Common myeloid progenitor, CD34-positive (primary cell): ENCODE measurements at regions not wholly inside any gene's neighbourhood (a gene's known extent, or its start where the extent isn't known, plus 50 kb on each side); places are given as distances from the start of the nearest gene placed in this dataset.
A peak's percentile ranks its signal among the peaks of the same experiment; 100 is the strongest.

ENCODE experiments used
- CTCF ChIA-PET: fragments of 350-600 bp; sonication (Branson Sonifier 250); formaldehyde crosslinking; loops from one replicate; lab custom pipeline; 2021; ENCODE audit warnings: antibody characterized with exemption; lab: Charles Lee
- POLR2A ChIA-PET: fragments of 350-600 bp; sonication (Branson Sonifier 250); formaldehyde crosslinking; loops from one replicate; lab custom pipeline; 2021; ENCODE audit warnings: antibody characterized with exemption; lab: Charles Lee
- DNase-seq, 3 donors: peaks; one replicate each; pipeline versions ENCODE4 v3.0.0 to v3.0.0-alpha.2; 2013
- H3K27ac ChIP-seq, 2 experiments: 1 replicate in 1 of 2; 2 replicates in 1 of 2; pipeline ENCODE4 v1.7.0; 2013; ENCODE audit warnings: inconsistent platforms in 2 of 2, low read length in 2 of 2, mild to moderate bottlenecking in 2 of 2, low read depth in 1 of 2, moderate library complexity in 1 of 2; ENCODE audit not compliant: severe bottlenecking in 2 of 2, insufficient read depth in 1 of 2, poor library complexity in 1 of 2
- H3K27me3 ChIP-seq, 5 experiments: replicated peaks in 2 of 5; 1 replicate in 3 of 5; 2 replicates in 2 of 5; pipeline versions ENCODE4 v1.6.1 to v1.7.0; 2013; ENCODE audit warnings: low read length in 4 of 5, mild to moderate bottlenecking in 2 of 5, moderate library complexity in 2 of 5, inconsistent platforms in 1 of 5; ENCODE audit not compliant: insufficient read depth in 5 of 5, control insufficient read depth in 4 of 5
- H3K36me3 ChIP-seq, 4 experiments: 1 replicate in 2 of 4; 2 replicates in 2 of 4; pipeline versions ENCODE4 v1.6.1 to v1.7.0; 2013; ENCODE audit warnings: low read length in 3 of 4, control low read depth in 1 of 4, mild to moderate bottlenecking in 1 of 4; ENCODE audit not compliant: control insufficient read depth in 4 of 4, insufficient read depth in 4 of 4
- H3K4me1 ChIP-seq, 4 experiments: 1 replicate in 3 of 4; 2 replicates in 1 of 4; pipeline versions ENCODE4 v1.6.1 to v1.7.1; 2013; ENCODE audit warnings: low read length in 3 of 4, mild to moderate bottlenecking in 3 of 4, control low read depth in 1 of 4, inconsistent platforms in 1 of 4, moderate library complexity in 1 of 4; ENCODE audit not compliant: control insufficient read depth in 4 of 4, insufficient read depth in 4 of 4; ENCODE audit errors: control extremely low read depth in 1 of 4
- H3K4me3 ChIP-seq, 7 experiments: 1 replicate in 4 of 7; 2 replicates in 3 of 7; pipeline versions ENCODE4 v1.5.1 to v1.7.0; 2013; ENCODE audit warnings: mild to moderate bottlenecking in 7 of 7, low read length in 6 of 7, moderate library complexity in 6 of 7, inconsistent platforms in 2 of 7, low read depth in 2 of 7, control low read depth in 1 of 7; ENCODE audit not compliant: insufficient read depth in 4 of 7, control insufficient read depth in 1 of 7; ENCODE audit errors: extremely low read depth in 1 of 7
- H3K9me3 ChIP-seq, 5 experiments: 1 replicate in 4 of 5; 2 replicates in 1 of 5; pipeline versions ENCODE4 v1.6.1 to v1.7.1; 2013; ENCODE audit warnings: low read length in 4 of 5, mild to moderate bottlenecking in 2 of 5, inconsistent platforms in 1 of 5, low read depth in 1 of 5, moderate library complexity in 1 of 5; ENCODE audit not compliant: control insufficient read depth in 4 of 5, insufficient read depth in 2 of 5; ENCODE audit errors: control extremely low read depth in 1 of 5
- WGBS: methylation state at CpG from one replicate; pipeline ENCODE4 v1.1.5; 2013; ENCODE audit not compliant: insufficient coverage; 5-methylcytosine and 5-hydroxymethylcytosine counted together

DNA sequence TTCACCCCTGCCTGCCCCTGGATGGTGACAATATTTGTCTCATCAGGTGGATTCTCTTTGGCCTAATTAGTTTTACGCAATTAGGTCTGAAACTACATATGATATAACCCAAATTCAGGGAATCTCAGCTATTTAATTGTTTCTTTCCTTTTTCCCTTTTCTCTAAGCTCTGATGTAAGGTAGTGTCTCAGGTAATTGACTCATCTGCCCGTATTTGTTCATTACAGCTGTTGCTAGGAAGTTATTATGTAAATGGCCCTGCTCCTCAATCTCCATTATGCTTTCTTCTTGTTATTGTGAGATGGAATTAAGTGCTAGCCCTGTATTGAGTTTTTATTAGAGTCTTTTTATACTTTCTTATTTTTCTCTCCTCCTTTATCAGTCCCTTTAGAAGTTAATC lies 378.2 kb upstream of the ARID1B start:
- Histone ChIP-seq H3K36me3 (no peaks in the 10 kb centered on the region), H3K27ac (no peak overlapping the region), H3K4me3 (no peak overlapping the region), H3K9me3 (peaks cover 0 to 3% (median 2%) of the 10 kb centered on the region in 5 experiments), H3K4me1 (peaks cover 0 to 10% (median 5%) of the 10 kb centered on the region in 4 experiments), H3K27me3 (no peaks in the 10 kb centered on the region)
- WGBS: no CpG with 5 or more reads among the region's 2 CpGs
- CTCF ChIA-PET: no interaction called here
- no peak for DNase-seq
- POLR2A ChIA-PET: no interaction called here

DNA sequence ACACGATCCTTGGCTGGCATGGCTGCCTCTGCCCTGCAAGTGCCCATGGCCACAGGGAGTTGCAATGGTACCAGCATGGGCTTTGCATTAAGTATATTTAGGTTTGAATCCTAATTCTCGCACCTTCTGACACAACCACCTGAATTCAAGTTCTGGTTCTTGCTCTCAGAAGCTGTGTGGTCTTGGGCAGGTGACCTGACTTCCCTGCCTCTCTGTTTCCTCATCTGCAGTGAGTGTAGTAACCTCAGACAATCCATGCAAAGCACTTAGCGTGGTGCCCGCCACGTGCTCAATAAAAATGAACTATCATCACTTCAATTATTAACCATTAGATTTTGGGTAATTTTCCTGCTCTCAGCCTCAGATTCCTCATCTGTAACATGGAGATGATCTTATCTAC lies 378.8 kb upstream of the ARID1B start:
- no peaks in the 10 kb centered on the region for H3K27me3 ChIP-seq
- H3K4me1 ChIP-seq: peaks cover 0 to 11% (median 5%) of the 10 kb centered on the region in 4 experiments
- POLR2A ChIA-PET: no interaction called here
- WGBS: 86% methylated on average over 3 of the region's 5 CpGs
- peaks cover 0 to 3% (median 1%) of the 10 kb centered on the region in 5 experiments for H3K9me3 ChIP-seq
- CTCF ChIA-PET: no interaction called here
- H3K27ac ChIP-seq: no peak overlapping the region
- no peak for DNase-seq
- H3K36me3 ChIP-seq: no peaks in the 10 kb centered on the region
- no peak overlapping the region for H3K4me3 ChIP-seq

DNA sequence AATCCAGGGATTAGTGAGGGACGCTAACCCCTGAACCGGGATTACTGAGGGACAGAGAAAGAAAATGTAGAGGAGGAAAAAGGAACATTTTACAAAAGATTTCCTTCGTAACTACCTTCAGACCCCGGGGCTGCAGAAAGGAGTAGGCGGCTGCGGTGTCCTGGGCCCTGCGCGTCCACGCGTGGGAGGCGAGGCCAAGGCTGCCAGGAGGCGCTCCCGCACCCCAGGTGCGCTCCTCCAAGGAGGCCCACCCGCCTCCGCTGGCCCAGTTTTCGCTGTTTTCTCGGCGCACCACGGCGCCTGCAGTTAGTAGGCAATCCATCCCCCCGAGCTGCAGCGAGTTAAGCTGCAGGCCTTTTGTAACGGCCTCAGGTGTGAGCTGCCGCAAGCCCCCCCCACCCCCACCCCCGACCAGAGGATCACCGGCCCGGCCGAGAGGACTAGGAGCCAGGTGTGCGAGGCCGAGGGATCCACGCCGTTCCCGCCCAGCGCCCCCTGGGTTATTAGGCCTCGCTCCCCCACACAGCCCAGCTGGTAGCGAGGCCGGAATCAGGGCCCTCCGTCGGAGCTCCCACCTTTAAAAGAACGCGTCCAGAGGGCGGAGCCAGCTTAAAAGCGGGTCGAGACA lies 380.3 kb upstream of the ARID1B start:
- CTCF ChIA-PET: interaction anchor here (1.2 kb wide), 1 partner anchor 12 kb away, joined by 3 read pairs; no protein-coding TSS in a partner anchor
- POLR2A ChIA-PET: no interaction called here
- Histone ChIP-seq H3K36me3 (no peaks in the 10 kb centered on the region), H3K27me3 (no peaks in the 10 kb centered on the region), H3K27ac (no peak overlapping the region), H3K9me3 (peaks cover 0 to 3% (median 0%) of the 10 kb centered on the region in 5 experiments), H3K4me1 (peaks cover 0 to 24% (median 5%) of the 10 kb centered on the region in 4 experiments), H3K4me3 (peak overlapping the region in 1 of 7 experiments; percentile 21)
- 92% methylated on average over 41 of the region's 45 CpGs for WGBS
- DNase-seq: no peak

DNA sequence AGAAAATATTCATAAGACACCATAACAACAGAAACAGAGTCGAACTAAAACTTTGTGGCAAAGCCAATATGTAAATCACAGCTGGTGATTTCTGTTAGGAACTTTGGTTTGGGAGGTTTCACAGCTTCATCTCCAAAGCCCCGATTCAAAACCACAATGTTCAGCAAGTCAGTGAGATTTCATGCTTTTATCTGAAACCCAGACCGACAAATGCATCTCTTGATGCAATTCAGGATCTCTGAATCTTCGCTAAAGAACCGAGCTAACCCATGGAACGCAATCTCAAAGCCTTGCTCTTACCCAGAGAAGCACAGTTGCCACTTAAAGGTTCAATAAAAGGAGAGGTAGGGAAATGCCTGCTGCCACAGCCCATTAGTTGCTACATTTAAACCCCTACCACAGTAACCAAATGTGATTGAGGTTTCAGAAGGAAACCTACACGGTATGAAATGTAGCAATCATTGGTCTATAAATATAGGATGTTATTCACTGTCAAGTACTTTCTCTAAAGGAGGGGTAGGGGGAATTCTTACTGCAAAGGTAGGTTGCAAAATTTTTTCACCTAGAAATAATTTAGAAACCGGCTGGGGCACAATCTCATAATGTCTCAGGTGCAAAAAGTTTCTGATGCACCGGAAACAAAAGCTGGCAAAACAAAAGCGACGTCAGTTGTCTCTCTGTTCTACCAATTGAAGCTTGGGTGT lies 381.0 kb upstream of the ARID1B start:
- Histone ChIP-seq H3K27ac (no peak overlapping the region), H3K27me3 (no peaks in the 10 kb centered on the region), H3K4me3 (peak overlapping the region in 1 of 7 experiments; percentile 21), H3K9me3 (no peaks in the 10 kb centered on the region), H3K36me3 (no peaks in the 10 kb centered on the region), H3K4me1 (peaks cover 0 to 31% (median 8%) of the 10 kb centered on the region in 4 experiments)
- DNase-seq: peak in 1 of 3 donors; percentile 40
- 68% methylated on average over 5 of the region's 11 CpGs for WGBS
- CTCF ChIA-PET: interaction anchor here (1.2 kb wide), 1 partner anchor 12 kb away, joined by 3 read pairs; no protein-coding TSS in a partner anchor
- POLR2A ChIA-PET: no interaction called here

DNA sequence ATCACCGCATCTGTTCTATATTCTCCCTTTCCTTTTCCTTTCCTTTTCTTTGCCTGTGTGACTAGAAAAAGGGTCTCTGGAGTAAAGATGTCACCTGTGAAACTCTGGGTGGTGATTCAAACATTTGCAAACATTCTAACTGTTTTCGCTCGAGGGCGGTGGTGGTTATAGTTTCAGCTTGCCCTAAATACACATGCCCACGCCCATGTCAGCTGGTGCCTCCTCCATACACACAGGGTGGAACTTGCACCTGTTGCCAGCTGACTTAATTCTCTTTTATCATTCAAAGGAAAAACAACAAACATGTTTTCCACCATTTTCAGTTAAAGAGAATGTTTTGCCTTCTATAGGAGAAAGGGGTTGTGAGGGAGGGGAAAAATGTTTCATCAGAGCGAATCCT lies 381.9 kb upstream of the ARID1B start:
- CTCF ChIA-PET: no interaction called here
- Histone ChIP-seq H3K27ac (no peak overlapping the region), H3K4me3 (no peak overlapping the region), H3K9me3 (no peaks in the 10 kb centered on the region), H3K27me3 (no peaks in the 10 kb centered on the region), H3K4me1 (peaks cover 0 to 39% (median 13%) of the 10 kb centered on the region in 4 experiments), H3K36me3 (no peaks in the 10 kb centered on the region)
- WGBS: 89% methylated on average over 6 of the region's 6 CpGs
- POLR2A ChIA-PET: no interaction called here
- no peak for DNase-seq

DNA sequence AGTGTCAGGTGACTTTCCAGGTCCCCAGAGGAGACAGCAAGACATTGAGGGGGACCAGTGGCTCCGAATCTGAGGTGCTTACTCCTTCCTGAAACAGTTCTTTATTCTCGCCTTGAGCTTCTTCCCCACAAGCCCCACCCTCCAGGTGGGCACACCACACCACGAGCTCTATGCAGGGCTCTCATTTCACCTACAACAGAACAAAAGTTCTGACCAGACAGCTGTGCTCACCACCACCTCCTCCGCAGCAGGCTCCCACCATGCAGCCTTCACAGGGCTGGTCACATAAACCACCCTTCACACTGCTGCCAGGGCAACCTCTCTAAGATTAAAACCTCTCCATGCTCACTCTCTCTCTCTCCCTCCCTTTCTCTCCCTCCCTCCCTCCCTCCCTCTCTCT lies 384.5 kb upstream of the ARID1B start:
- Histone ChIP-seq H3K27me3 (no peaks in the 10 kb centered on the region), H3K9me3 (no peaks in the 10 kb centered on the region), H3K4me1 (peaks cover 0 to 39% (median 13%) of the 10 kb centered on the region in 4 experiments), H3K4me3 (no peak overlapping the region), H3K27ac (no peak overlapping the region), H3K36me3 (no peaks in the 10 kb centered on the region)
- DNase-seq: peak in 1 of 3 donors; percentile 31
- POLR2A ChIA-PET: interaction anchor here (0.6 kb wide), 1 partner anchor 12 kb away, joined by 3 read pairs; no protein-coding TSS in a partner anchor
- 87% methylated on average over 4 of the region's 4 CpGs for WGBS
- CTCF ChIA-PET: interaction anchor here (1.2 kb wide), 1 partner anchor 41 kb away, joined by 3 read pairs; no protein-coding TSS in a partner anchor

DNA sequence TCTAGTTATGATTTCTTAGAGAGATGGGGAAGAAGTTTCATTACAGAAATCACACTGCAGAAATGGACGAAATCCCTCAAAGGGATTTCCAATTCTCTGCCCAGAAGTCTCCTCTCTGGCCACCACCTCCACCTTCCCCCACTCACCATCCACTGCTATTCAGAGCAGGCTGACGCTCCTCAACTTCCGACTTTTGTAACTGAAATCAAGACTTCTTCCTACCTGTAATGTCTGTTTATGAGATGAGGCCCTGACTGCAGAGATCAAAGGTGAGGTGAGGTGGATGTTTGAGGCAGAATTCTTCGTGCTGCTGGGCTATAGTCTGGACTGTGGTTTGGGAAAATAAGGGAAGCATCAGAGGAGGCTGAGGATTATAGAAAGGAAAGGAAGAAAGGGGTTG lies 385.2 kb upstream of the ARID1B start:
- peaks cover 0 to 39% (median 13%) of the 10 kb centered on the region in 4 experiments for H3K4me1 ChIP-seq
- CTCF ChIA-PET: no interaction called here
- WGBS: 71% methylated on average over 1 of the region's 4 CpGs
- DNase-seq: no peak
- POLR2A ChIA-PET: no interaction called here
- no peak overlapping the region for H3K4me3 ChIP-seq
- H3K27ac ChIP-seq: no peak overlapping the region
- no peaks in the 10 kb centered on the region for H3K9me3 ChIP-seq
- H3K36me3 ChIP-seq: no peaks in the 10 kb centered on the region
- no peaks in the 10 kb centered on the region for H3K27me3 ChIP-seq
